ENCODE measurements at regions not wholly inside any gene's neighbourhood (a gene's known extent, or its start where the extent isn't known, plus 50 kb on each side); places are given as distances from the start of the nearest gene placed in this dataset.

DNA sequence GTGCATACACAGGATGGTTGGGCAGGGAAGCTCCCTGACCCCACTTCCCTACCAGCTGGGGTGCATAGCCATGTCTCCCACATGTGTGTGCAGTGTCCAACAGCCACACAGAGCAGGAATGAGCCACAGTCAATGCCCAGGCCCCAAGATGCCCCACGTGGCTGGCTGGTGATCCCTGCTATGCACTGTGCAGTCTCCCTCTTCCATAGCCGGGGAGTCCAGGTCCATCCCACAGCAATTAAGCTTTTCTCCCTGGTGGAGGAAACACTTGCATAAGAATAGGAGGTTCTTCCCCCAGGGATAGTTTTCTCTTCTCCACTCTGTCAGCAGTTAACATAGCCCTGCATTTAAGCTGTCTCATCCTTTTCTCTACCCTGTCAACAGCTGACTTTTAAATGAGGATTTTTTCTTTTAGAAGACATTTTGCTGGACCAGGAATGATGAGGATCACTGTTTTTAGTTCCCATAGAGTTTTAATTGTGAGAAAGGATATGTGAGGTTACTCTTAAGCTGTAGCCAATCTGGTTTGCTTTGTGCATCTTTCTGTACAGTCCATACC is 396.5 kb upstream of the VWC2 start:
- no peak for DNase-seq

DNA sequence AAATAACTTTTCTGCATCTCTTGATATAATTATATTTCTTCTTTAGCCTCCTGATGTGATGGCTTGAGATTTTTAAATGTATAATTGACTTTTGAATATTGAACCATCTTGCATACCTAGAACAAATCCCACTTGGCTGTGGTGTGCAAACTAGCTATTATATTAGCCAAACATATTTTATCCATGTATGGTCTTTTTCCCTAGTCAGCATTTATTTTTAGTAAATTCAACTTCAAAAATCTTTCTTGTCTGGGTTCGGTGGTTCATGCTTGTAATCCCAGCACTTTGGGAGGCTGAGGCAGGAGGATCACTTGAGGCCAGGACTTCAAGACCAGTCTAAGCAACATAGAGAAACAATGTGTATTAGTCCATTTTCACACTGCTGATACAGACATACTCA is 386.6 kb upstream of the VWC2 start:
- DNase-seq: no peak

GRCh38 chr7:49389871-49390479 is 383.5 kb upstream of the VWC2 start:
- no peak for DNase-seq

DNA sequence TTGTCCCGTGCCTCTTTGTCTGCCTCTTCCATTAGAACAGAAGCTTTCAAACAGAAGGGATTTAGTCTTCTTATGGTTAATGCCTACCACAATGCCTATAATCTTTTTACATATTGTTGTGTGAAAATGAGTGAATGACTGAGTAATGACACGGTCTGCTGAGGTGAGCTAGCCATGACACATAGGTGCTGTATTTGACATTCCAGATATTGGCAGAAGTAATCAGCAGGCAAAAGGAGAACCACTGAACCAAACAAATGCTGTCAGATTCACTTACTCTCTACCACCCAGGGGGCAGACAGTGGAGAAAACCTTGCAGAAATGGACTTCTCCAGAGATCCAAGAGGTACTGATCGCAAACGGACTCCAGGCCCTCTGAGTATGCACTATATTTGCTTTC is 377.2 kb upstream of the VWC2 start:
- DNase-seq: no peak

GRCh38 chr7:49397750-49398149 is 375.7 kb upstream of the VWC2 start:
- DNase-seq: no peak

- DNase-seq: no peak
Measured at GRCh38 chr7:49398236-49398635, 375.2 kb upstream of the VWC2 start.

- DNase-seq: peak; percentile 33
Measured at GRCh38 chr7:49398746-49399145, 374.7 kb upstream of the VWC2 start.

GRCh38 chr7:49400891-49401550 is 372.4 kb upstream of the VWC2 start:
- no peak for DNase-seq

GRCh38 chr7:49403844-49404243 is 369.6 kb upstream of the VWC2 start:
- no peak for DNase-seq

- DNase-seq: no peak
Measured at GRCh38 chr7:49407205-49407604, 366.2 kb upstream of the VWC2 start.

- DNase-seq: no peak
Measured at GRCh38 chr7:49417034-49417433, 356.4 kb upstream of the VWC2 start.

- DNase-seq: no peak
Measured at GRCh38 chr7:49418963-49419362, 354.5 kb upstream of the VWC2 start.

- no peak for DNase-seq
Measured at GRCh38 chr7:49422564-49422963, 350.9 kb upstream of the VWC2 start.

- DNase-seq: no peak
Measured at GRCh38 chr7:49424109-49424508, 349.3 kb upstream of the VWC2 start.

GRCh38 chr7:49425277-49425818 is 348.1 kb upstream of the VWC2 start:
- no peak for DNase-seq

- no peak for DNase-seq
Measured at GRCh38 chr7:49432254-49432653, 341.2 kb upstream of the VWC2 start.

GRCh38 chr7:49433794-49434193 is 339.6 kb upstream of the VWC2 start:
- DNase-seq: no peak

GRCh38 chr7:49434846-49435245 is 338.6 kb upstream of the VWC2 start:
- no peak for DNase-seq

DNA sequence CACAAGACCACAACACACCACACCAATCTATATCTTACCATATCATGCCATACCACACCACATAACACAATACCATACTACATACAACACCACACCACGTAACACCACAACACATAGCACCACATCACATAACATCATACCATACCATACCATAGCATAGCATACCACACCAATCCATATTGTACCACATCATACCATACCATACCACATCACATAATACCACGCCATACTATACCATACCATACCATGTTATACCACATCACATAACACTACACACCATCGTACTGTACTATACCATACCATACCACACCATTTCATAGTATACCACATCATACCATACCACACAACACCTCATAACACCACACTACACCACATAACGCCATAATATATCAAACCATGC is 335.2 kb upstream of the VWC2 start:
- DNase-seq: no peak

GRCh38 chr7:49443515-49443914 is 329.9 kb upstream of the VWC2 start:
- DNase-seq: no peak

DNA sequence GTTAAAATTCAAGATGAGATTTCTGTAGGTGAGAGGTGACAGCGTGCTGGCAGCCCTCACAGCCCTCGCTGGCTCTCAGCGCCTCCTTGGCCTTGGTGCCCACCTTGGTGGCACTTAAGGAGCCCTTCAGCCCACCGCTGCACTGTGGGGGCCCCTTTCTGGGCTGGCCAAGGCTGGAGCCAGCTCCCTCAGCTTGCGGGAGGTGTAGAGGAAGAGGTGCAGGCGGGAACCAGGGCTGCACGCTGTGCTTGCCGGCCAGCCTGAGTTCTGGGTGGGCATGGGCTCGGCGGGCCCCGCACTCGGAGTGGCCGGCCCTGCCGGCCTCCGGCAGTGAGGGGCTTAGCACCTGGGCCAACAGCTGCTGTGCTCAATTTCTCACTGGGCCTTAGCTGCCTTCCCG is 320.0 kb upstream of the VWC2 start:
- no peak for DNase-seq

DNA sequence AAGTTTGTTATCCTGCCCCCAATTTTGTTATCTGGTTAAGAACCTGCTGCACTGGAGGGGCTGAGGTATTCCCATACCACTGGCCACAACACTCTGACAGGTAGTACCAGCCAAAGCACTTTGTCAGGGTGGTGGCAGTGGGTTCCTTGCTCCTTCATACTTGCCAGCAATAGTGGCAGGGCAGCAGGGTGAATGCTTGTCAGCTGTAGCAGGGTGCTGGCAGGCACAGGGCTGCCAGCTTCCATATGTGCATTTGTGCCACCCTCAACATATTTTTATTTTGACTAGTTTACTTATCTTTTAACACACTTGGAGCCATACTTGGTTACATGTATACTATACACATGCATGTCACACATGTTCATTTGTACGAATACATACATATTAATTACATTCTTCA is 294.0 kb upstream of the VWC2 start:
- DNase-seq: no peak

DNA sequence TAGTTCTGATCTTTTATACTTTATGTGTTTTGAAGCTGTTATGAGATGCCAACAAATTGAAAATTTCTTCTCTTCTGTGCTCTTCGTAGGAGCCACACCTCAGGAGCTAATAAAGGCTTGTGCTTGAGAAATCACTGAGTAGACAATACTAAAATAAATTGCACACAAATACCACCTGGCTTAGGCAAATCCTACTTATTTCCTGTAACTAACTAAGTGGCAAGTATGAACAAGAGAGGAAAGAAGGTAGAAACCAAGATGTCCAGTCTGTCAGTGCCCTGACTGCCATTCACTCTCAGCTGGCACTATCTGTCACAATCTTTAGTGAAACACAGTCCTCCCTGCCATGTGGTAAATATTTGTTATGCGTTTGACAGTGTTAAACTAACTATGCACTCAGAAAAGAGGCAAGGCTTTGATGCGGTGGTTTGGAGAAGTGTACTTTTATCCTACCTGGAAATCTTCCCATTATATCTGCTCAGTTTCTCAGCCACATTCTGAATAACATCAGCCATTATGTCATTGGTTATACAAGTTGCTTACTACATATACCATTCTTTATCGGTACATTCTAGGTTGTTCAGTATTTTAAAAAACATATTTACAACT is 293.4 kb upstream of the VWC2 start:
- DNase-seq: no peak

DNA sequence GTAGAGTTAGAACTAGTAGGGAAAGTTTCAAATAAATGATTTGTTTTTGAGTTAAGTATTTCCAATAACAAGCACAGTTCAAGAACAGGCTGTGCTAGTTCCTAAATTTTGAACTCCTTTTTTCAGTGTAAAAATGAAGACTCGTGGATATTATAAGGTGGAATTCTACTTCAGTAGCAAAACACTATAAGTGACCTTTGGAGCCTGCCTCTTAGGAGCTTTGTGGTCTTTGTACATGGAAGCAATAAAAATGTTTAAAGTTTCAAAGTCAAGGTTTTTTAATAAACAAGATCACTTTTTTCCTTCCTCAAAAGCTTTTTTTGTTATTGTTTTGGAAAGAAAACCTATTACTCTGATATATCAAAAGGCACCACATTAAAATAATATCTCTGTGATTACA is 292.4 kb upstream of the VWC2 start:
- no peak for DNase-seq
